ENCODE measurements at regions not wholly inside any gene's neighbourhood (a gene's known extent, or its start where the extent isn't known, plus 50 kb on each side); places are given as distances from the start of the nearest gene placed in this dataset.

- no peaks in the 10 kb centered on the region for H3K36me3 ChIP-seq
- no peak overlapping the region for H3K4me3 ChIP-seq
- no peaks in the 10 kb centered on the region for H3K4me1 ChIP-seq (ENCODE audit: low read depth)
- no peaks in the 10 kb centered on the region for H3K9me3 ChIP-seq (ENCODE audit: low read depth)
- no peak overlapping the region for H3K27ac ChIP-seq
- DNase-seq (ENCODE audit: low read depth in 1 of 2, low spot score in 1 of 2), result no peak
- H3K27me3 ChIP-seq, result no peaks in the 10 kb centered on the region
- TF ChIP-seq, protein P1, sequence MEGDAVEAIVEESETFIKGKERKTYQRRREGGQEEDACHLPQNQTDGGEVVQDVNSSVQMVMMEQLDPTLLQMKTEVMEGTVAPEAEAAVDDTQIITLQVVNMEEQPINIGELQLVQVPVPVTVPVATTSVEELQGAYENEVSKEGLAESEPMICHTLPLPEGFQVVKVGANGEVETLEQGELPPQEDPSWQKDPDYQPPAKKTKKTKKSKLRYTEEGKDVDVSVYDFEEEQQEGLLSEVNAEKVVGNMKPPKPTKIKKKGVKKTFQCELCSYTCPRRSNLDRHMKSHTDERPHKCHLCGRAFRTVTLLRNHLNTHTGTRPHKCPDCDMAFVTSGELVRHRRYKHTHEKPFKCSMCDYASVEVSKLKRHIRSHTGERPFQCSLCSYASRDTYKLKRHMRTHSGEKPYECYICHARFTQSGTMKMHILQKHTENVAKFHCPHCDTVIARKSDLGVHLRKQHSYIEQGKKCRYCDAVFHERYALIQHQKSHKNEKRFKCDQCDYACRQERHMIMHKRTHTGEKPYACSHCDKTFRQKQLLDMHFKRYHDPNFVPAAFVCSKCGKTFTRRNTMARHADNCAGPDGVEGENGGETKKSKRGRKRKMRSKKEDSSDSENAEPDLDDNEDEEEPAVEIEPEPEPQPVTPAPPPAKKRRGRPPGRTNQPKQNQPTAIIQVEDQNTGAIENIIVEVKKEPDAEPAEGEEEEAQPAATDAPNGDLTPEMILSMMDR (IDR thresholded peaks at IDR 0.05; ENCODE audit: low read depth, low read length), result no peak
Observed at GRCh38 chr2:14536976-14537375, 95.5 kb upstream of the LRATD1 start.

GRCh38 chr2:14540015-14540414, 92.5 kb upstream of the LRATD1 start:
- no peak for DNase-seq (ENCODE audit: low read depth in 1 of 2, low spot score in 1 of 2)

GRCh38 chr2:14543284-14543683, 89.2 kb upstream of the LRATD1 start:
- Histone ChIP-seq H3K4me3 (no peak overlapping the region), H3K9me3 (ENCODE audit: low read depth) (no peaks in the 10 kb centered on the region), H3K4me1 (ENCODE audit: low read depth) (no peaks in the 10 kb centered on the region), H3K27ac (no peak overlapping the region), H3K36me3 (no peaks in the 10 kb centered on the region), H3K27me3 (no peaks in the 10 kb centered on the region)
- DNase-seq (ENCODE audit: low read depth in 1 of 2, low spot score in 1 of 2), result no peak
- TF ChIP-seq, protein P1 (IDR thresholded peaks at IDR 0.05; ENCODE audit: low read depth, low read length), result no peak

More at GRCh38 chr2:14540015-14540414, 92.5 kb upstream of the LRATD1 start:
- H3K4me3 ChIP-seq, result no peak overlapping the region
- no peaks in the 10 kb centered on the region for H3K9me3 ChIP-seq (ENCODE audit: low read depth)
- no peaks in the 10 kb centered on the region for H3K27me3 ChIP-seq
- H3K27ac ChIP-seq, result no peak overlapping the region
- no peaks in the 10 kb centered on the region for H3K36me3 ChIP-seq
- TF ChIP-seq, protein P1 (IDR thresholded peaks at IDR 0.05; ENCODE audit: low read depth, low read length), result no peak
- H3K4me1 ChIP-seq (ENCODE audit: low read depth), result no peaks in the 10 kb centered on the region

GRCh38 chr2:14544247-14544646, 88.3 kb upstream of the LRATD1 start:
- DNase-seq (ENCODE audit: low read depth in 1 of 2, low spot score in 1 of 2), result no peak
- Histone ChIP-seq H3K4me3 (no peak overlapping the region), H3K4me1 (ENCODE audit: low read depth) (no peaks in the 10 kb centered on the region), H3K9me3 (ENCODE audit: low read depth) (no peaks in the 10 kb centered on the region), H3K36me3 (no peaks in the 10 kb centered on the region), H3K27me3 (no peaks in the 10 kb centered on the region), H3K27ac (no peak overlapping the region)
- TF ChIP-seq, protein P1 (IDR thresholded peaks at IDR 0.05; ENCODE audit: low read depth, low read length), result no peak

DNA sequence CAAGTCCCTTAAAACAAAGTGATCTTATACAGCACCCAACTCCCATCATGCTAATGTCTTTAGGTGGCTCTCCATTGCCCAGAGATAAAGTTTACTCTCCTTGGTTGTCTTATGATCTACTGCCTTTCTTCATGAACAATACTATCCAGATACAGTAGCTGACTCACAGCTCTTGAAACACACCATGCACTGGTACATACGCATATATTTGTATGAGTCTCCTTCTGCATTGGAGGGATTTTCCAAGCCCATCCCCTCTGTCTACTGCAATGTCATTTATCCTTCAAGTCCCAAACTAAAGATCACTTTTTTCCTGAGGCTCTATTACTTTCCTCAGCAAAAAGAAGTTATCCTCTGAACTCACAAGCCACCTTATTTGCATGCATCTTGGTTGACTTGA, 84.7 kb upstream of the LRATD1 start:
- DNase-seq (ENCODE audit: low read depth in 1 of 2, low spot score in 1 of 2), result no peak
- Histone ChIP-seq H3K4me3 (no peak overlapping the region), H3K4me1 (ENCODE audit: low read depth) (peaks cover 8% of the 10 kb centered on the region), H3K9me3 (ENCODE audit: low read depth) (no peaks in the 10 kb centered on the region), H3K27ac (no peak overlapping the region), H3K27me3 (no peaks in the 10 kb centered on the region), H3K36me3 (no peaks in the 10 kb centered on the region)
- TF ChIP-seq, protein P1 (IDR thresholded peaks at IDR 0.05; ENCODE audit: low read depth, low read length), result no peak

GRCh38 chr2:14550658-14551057, 81.9 kb upstream of the LRATD1 start:
- Histone ChIP-seq H3K27me3 (no peaks in the 10 kb centered on the region), H3K9me3 (ENCODE audit: low read depth) (no peaks in the 10 kb centered on the region), H3K4me3 (no peak overlapping the region), H3K27ac (no peak overlapping the region), H3K36me3 (no peaks in the 10 kb centered on the region), H3K4me1 (ENCODE audit: low read depth) (peaks cover 8% of the 10 kb centered on the region)
- TF ChIP-seq, protein P1 (IDR thresholded peaks at IDR 0.05; ENCODE audit: low read depth, low read length), result no peak
- no peak for DNase-seq (ENCODE audit: low read depth in 1 of 2, low spot score in 1 of 2)

Data from cardiac muscle cell (in vitro differentiated cells and primary cell).